ENCODE measurements at regions not wholly inside any gene's neighbourhood (a gene's known extent, or its start where the extent isn't known, plus 50 kb on each side); places are given as distances from the start of the nearest gene placed in this dataset.

GRCh38 chr17:74149597-74150427, 53.7 kb upstream of the RPL38 start:
- no peak overlapping the region for H3K27ac ChIP-seq
- 61 to 73% (median 65%) methylated on average over 13 of the region's 13 CpGs for WGBS, 4 donors
- no peak for ATAC-seq
- no peak for DNase-seq
- no peaks in the 10 kb centered on the region for H3K4me1 ChIP-seq
- H3K4me3 ChIP-seq: no peak overlapping the region
- intact Hi-C loops (cut with DNase I): no loop called here
- peaks cover 0 to 33% (median 0%) of the 10 kb centered on the region in 9 donors for H3K27me3 ChIP-seq
- no peaks in the 10 kb centered on the region for H3K36me3 ChIP-seq
- no peaks in the 10 kb centered on the region for H3K9me3 ChIP-seq
- no peak for TF ChIP-seq POLR2A (IDR thresholded peaks at IDR 0.05)

GRCh38 chr17:74150428-74151025, 53.0 kb upstream of the RPL38 start:
- 59 to 65% (median 64%) methylated on average over 14 of the region's 14 CpGs for WGBS, 4 donors
- TF ChIP-seq CTCF (IDR thresholded peaks at IDR 0.05) (no peak), POLR2A (IDR thresholded peaks at IDR 0.05) (no peak)
- intact Hi-C loops (cut with DNase I): no loop called here
- ATAC-seq: no peak
- Histone ChIP-seq H3K9me3 (no peaks in the 10 kb centered on the region), H3K4me3 (no peak overlapping the region), H3K36me3 (no peaks in the 10 kb centered on the region), H3K27me3 (peaks cover 0 to 26% (median 0%) of the 10 kb centered on the region in 9 donors), H3K27ac (no peak overlapping the region), H3K4me1 (no peaks in the 10 kb centered on the region)
- peak in 1 of 5 donors; percentile 2 for DNase-seq

GRCh38 chr17:74151551-74152315, 51.7 kb upstream of the RPL38 start:
- TF ChIP-seq POLR2A (IDR thresholded peaks at IDR 0.05) (no peak), CTCF (IDR thresholded peaks at IDR 0.05) (no peak)
- no peak overlapping the region for H3K4me3 ChIP-seq

GRCh38 chr17:74152591-74153455, 50.7 kb upstream of the RPL38 start:
- H3K27ac ChIP-seq: no peak overlapping the region
- ATAC-seq (no peak), DNase-seq (peak in 1 of 5 donors; percentile 6)
- TF ChIP-seq CTCF (IDR thresholded peaks at IDR 0.05) (no peak), POLR2A (IDR thresholded peaks at IDR 0.05) (no peak)
- no peaks in the 10 kb centered on the region for H3K9me3 ChIP-seq
- intact Hi-C loops (cut with DNase I): no loop called here
- H3K27me3 ChIP-seq: peaks cover 0 to 16% (median 4%) of the 10 kb centered on the region in 9 donors
- no peak overlapping the region for H3K4me3 ChIP-seq
- no peaks in the 10 kb centered on the region for H3K36me3 ChIP-seq
- 45 to 54% (median 51%) methylated on average over 9 to 12 of the region's 12 CpGs for WGBS, 4 donors
- no peaks in the 10 kb centered on the region for H3K4me1 ChIP-seq

More at GRCh38 chr17:74151551-74152315, 51.7 kb upstream of the RPL38 start:
- ATAC-seq (no peak), DNase-seq (peak in 1 of 5 donors; percentile 5)
- no peaks in the 10 kb centered on the region for H3K4me1 ChIP-seq
- 81 to 88% (median 83%) methylated on average over 18 of the region's 18 CpGs for WGBS, 4 donors
- peaks cover 0 to 23% (median 4%) of the 10 kb centered on the region in 9 donors for H3K27me3 ChIP-seq
- no peaks in the 10 kb centered on the region for H3K36me3 ChIP-seq
- H3K9me3 ChIP-seq: no peaks in the 10 kb centered on the region
- no peak overlapping the region for H3K27ac ChIP-seq
- intact Hi-C loops (cut with DNase I): no loop called here
